HG03439 (cell line): ENCODE measurements at regions not wholly inside any gene's neighbourhood (a gene's known extent, or its start where the extent isn't known, plus 50 kb on each side); places are given as distances from the start of the nearest gene placed in this dataset.
"Not testable (repeated sequence)": the region's sequence is repeated elsewhere in the genome, so short reads cannot be mapped to it uniquely, and the experiment has no call there.

Experiments
- ATAC-seq: cut with Tn5 transposase; IDR thresholded peaks from one replicate; pipeline ENCODE4 v1.9.1; 2021; ENCODE audit warnings: mild to moderate bottlenecking, moderate library complexity; ENCODE audit not compliant: unreplicated experiment

GRCh38 chr14:88064841-88065240 is 59.9 kb downstream of the GPR65 start:
- ATAC-seq, result no peak

DNA sequence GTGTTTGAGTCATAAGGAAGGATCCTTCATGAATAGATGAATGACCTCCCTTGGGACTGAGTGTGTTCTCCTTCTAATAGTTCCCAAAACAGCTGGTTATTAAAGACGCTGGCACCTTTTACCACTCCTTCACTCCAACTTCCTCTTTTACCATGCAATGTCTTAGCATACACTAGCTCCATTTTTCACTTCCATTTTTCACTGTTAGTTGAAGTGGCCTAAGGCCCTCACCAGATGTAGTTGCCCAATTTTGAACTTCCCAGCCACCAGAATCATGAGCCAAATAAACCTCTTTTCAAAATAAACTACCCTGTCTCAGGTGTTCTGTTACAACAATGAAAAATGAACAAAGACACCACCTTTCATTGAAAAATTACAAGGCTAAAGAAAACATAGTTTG is 64.7 kb downstream of the GPR65 start:
- ATAC-seq, result no peak

DNA sequence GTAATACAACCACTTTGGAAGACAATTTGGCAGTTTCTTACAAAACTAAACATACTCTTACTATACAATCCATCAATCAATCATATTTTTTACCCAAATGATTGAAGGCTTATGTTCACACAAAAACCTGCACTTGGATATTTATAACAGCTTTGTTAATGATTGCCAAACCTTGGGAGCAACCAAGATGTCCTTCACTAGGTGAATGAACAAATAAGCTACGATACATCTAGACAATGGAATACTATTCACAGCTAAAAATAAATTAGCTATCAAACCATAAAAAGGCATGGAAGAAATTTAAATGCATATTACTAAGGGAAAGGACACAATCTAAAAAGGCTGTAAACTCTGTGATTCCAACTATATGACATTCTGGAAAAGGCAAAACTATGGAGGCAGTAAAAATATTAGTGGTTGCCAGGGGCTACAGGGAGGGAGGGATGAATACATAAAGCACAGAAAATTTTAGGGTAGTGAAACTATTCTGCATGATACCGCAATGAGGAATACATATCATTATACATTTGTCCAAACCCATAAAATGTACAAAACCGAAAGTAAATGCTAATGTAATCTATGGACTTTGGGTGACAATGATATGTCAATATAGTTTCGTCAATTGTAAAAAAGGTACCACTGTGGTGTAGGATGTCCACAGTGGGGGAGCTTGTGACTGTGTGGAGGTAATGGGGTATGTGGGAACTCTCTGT is 70.5 kb downstream of the GPR65 start:
- ATAC-seq, result no peak

DNA sequence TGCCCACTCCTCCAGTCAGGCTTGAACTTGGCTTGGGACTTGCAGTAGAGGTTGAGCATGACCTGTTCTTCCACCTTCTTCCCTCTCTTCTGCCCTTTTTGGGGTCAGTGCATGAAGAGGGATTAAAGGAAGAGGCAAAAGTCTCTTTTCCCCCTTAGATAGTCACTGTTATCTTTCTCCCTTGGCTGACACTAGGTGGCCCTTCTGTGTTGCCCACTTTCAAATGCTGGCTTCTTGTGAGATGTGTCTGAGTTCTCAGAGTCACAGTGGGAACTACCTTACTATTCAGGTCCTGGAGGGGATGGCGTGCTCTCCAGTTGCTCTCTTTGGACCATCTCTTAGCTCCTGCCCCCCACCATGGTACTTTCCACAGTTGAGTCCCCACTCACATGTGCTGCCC is 73.6 kb downstream of the GPR65 start:
- ATAC-seq, result no peak

DNA sequence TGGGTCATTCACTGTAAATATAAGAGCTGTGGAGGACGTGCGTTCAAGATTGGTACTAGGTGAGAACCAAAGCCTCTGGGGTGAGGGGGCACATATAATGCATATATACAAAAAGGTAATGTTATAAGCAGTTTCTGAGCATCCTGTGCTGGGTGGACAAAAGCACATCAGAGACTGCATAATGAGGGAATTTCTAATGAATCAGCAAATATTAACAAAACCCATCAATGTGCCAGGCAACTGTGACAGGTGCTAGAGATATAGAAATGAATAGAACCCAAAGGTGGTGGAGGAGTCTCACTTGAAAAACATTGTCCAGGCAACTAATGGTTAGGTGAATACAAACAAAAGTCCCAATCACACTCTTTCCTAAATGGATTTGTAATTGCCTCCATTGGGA is 74.7 kb downstream of the GPR65 start:
- no peak for ATAC-seq

DNA sequence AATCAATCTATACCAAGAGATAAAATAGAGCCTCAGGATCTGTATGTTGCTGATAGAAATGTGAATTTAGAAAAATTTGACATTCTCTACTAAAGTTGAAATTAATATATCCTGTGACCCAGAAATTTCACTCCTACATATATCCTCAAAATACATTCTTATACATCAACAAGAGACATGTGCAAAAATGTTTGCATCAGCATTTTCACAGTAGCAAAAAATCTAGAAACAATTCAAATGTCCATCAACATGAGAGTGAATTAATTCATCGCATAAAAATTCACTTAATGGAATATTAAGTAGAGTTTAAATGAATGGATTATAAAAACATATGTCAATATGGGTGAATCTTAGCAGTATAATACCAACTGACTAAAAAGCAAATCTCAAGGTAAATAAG is 80.8 kb downstream of the GPR65 start:
- no peak for ATAC-seq

- no peak for ATAC-seq
Observed at GRCh38 chr14:88089445-88089844, 84.5 kb downstream of the GPR65 start.

GRCh38 chr14:88092529-88092928 is 87.6 kb downstream of the GPR65 start:
- ATAC-seq, result no peak

DNA sequence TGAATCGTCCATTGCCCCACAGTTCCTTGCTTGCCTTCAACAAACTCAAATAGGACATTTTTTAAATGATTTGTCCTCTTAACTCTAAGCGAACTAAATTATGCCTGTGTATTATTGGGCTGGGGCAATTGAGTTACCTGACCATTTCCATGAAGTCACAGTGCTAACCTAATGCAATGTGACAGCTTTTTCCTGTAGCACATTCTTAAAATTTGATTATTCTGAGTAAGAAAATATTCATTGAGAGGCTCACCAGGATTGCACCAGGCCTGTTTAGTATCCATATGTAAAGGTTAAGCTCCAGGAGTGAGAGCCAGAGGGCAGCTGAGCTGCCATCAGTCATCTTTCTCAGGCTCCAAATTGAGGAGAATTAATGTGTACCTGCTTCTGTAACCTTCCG is 90.9 kb downstream of the GPR65 start:
- no peak for ATAC-seq

DNA sequence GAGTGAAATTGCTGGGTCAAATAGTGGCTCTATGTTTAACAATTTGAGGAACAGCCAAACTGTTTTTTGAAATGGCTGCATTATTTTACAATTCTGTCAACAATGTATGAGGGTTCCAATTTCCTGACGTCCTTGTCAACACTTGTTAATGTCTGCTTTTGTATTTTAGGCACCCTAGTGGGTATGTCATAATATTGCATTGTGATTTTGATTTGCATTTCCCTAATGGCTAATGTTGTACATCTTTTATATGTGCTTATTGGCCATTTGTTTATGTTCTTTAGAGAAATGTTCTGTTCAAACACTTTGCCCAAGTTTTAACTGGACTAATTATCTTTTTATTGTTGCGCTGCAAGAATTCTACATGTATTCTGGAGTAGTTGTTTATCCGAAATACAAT is 93.2 kb downstream of the GPR65 start:
- no peak for ATAC-seq

DNA sequence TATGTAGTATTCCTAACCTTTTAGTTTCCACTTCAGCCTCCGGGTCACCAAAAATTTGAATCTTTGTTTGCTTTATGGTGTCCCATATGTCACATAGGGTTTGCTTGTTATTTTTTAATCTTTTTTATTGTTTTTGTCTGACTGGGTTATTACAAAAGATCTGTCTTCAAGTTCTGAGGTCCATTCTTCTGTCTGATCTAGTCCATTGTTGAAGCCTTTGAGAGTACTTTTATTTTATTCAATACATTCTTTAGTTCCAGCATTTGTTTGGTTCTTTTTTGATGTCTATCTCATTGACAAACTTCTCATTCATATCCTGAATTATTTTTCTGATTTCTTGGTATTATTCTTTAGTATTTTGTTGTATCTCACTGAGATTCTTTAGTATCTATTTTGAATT is 99.8 kb downstream of the GPR65 start:
- ATAC-seq, result no peak

DNA sequence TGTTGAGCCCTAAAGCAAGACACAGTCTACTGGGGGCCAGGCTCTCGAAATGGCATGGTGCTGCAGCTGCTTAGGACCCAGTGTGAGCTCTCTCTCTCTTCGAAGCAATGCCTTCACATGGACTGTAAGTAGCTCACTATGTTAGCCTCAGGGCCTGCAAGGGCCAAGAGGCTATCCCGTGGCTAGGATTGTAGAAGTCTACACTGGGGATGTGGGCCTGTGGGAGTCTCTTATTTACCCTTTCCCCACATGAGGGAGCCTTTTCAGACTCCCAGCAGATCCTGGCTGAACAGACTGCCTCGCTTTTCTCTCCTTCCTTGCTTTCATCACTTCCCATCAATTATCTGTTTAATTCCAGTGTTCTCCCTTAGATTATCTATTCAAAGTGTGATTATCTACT is 101.4 kb downstream of the GPR65 start:
- no peak for ATAC-seq

- ATAC-seq, result not testable (repeated sequence)
Observed at GRCh38 chr14:88127669-88128068, 122.7 kb downstream of the GPR65 start.

GRCh38 chr14:88128816-88129215 is 123.9 kb downstream of the GPR65 start:
- ATAC-seq, result no peak

GRCh38 chr14:88129306-88130056 is 124.5 kb downstream of the GPR65 start:
- ATAC-seq, result peak; percentile 78

GRCh38 chr14:88130057-88130432 is 125.1 kb downstream of the GPR65 start:
- ATAC-seq, result peak; percentile 19
